Esophagus muscularis mucosa (tissue), 4 donors: ENCODE measurements at regions not wholly inside any gene's neighbourhood (a gene's known extent, or its start where the extent isn't known, plus 50 kb on each side); places are given as distances from the start of the nearest gene placed in this dataset.
"Not testable (repeated sequence)": the region's sequence is repeated elsewhere in the genome, so short reads cannot be mapped to it uniquely, and the experiment has no call there.

ENCODE experiments used
- DNase-seq: peaks from one replicate; pipeline ENCODE4 v3.0.0-alpha.2; 2017; ENCODE audit errors: extremely low spot score
- H3K27ac ChIP-seq, 4 donors: fragments of 200-600 bp; sonication (generic); replicated peaks in 1 of 4; 1 replicate in 3 of 4; 2 replicates in 1 of 4; pipeline ENCODE4 v1.5.1; 2016 to 2019; ENCODE audit warnings: mild to moderate bottlenecking in 1 of 4
- H3K27me3 ChIP-seq, 4 donors: fragments of 200-600 bp; sonication (generic); one replicate each; pipeline versions ENCODE4 v1.5.1 to v1.6.0; 2016 to 2019
- H3K36me3 ChIP-seq, 4 donors: fragments of 200-600 bp; sonication (generic); one replicate each; pipeline ENCODE4 v1.5.1; 2016 to 2019
- H3K4me1 ChIP-seq, 4 donors: fragments of 200-600 bp; sonication (generic); one replicate each; pipeline ENCODE4 v1.5.1; 2016 to 2019
- H3K4me3 ChIP-seq, 4 donors: fragments of 200-600 bp; sonication (generic); 1 replicate in 2 of 4; 2 replicates in 2 of 4; pipeline ENCODE4 v1.5.1; 2016 to 2019; ENCODE audit warnings: mild to moderate bottlenecking in 4 of 4, moderate library complexity in 1 of 4
- H3K9me3 ChIP-seq, 4 donors: fragments of 200-600 bp; sonication (generic); 1 replicate in 3 of 4; 2 replicates in 1 of 4; pipeline ENCODE4 v1.5.1; 2016 to 2019
- WGBS: methylation state at CpG from one replicate; pipeline ENCODE4 v1.1.5; 2018; 5-methylcytosine and 5-hydroxymethylcytosine counted together
- intact Hi-C: fragments of 100-400 bp; cut with DNase I; formaldehyde crosslinking; loops from one replicate; pipeline ENCODE4 v1.15.1; 2023

DNA sequence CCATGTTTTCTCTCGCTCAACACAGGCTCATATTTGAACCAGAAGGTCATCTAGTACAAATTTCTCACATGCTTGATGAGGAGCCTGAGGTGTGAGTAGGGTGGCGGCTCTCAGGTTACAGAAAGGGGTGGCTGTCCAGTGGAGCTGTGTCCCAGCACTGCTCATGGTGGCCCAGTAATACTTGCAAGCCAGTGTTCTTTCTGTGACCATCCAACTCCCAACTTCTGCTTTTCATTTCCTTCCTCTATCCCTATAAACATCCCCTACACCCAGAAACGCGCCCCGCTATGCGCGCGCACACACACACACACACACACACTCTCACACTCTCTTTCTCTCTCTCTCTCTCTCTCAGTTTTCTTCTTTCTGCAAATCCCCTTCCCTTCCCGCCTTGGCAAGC, 196.3 kb downstream of the TP53TG3F start:
- DNase-seq, H3K27ac ChIP-seq, intact Hi-C loops, H3K36me3 ChIP-seq, H3K27me3 ChIP-seq, H3K9me3 ChIP-seq, H3K4me1 ChIP-seq, H3K4me3 ChIP-seq: not testable (repeated sequence)
- WGBS: 65% methylated on average over 8 of the region's 9 CpGs

DNA sequence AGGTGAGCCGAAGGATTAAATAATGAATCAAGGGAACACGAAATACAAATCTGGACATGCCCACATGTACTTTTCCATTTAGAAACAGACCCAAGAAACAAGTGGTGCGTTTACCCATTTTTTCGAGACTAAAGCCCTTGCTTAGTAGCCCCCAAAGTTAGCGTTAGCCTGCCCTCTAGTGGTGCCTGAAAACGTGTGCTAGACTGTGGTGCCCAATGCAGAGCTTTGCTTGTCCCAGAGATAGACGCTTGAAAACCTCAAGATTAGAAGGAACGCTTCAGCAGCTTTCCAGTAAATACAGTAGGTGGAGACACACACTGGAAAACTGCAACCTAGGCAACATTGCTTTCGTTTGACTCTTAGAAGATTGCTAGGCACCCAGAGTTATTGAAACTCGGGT, 197.0 kb downstream of the TP53TG3F start:
- H3K36me3 ChIP-seq, intact Hi-C loops, H3K9me3 ChIP-seq, H3K4me3 ChIP-seq, H3K27me3 ChIP-seq, H3K27ac ChIP-seq, H3K4me1 ChIP-seq, DNase-seq: not testable (repeated sequence)
- no CpG with 5 or more reads among the region's 10 CpGs for WGBS

DNA sequence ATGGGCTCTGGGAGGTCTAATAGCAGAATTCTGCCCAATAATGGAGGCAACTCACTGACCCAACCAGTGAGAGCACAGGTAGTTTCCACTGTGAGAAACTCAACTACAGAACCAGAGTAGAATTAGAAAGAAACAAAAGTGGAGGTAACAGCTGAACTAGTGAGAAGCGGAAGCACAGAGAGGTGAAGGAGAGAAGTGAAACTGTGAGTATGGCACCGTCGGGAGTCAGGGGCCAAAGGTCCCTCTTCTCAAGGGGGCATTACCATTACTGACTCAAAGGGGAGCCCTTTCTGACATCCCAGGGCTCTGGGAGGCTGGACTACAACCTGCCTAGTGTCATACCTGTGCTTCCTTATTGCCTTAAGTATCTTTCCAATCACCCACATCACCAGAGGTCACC, 198.3 kb downstream of the TP53TG3F start:
- intact Hi-C loops, H3K4me1 ChIP-seq, H3K9me3 ChIP-seq, H3K27ac ChIP-seq, H3K4me3 ChIP-seq, H3K27me3 ChIP-seq, DNase-seq, H3K36me3 ChIP-seq: not testable (repeated sequence)
- WGBS: no CpG with 5 or more reads among the region's 3 CpGs

DNA sequence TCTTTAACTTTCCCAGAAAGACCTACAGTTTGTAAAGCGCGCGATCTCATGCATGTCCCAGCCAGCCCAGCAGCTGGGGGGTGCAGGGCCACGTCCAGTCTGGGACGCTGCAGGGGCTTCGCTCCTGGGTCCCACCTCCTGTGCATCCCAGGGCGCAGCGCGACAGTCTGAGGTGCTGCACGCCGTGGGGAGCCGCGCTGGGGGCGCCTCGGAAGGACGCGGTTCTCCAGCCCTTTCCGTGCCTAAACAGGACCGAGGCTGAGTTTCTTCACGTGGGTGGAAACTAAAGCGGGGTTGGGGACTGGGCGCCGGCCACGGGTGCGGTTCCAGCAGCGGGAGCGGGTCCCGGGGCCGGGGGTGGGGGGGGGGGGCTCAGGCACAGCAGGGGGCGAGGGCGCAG, 221.4 kb downstream of the TP53TG3F start:
- H3K9me3 ChIP-seq, H3K27me3 ChIP-seq, H3K4me3 ChIP-seq, H3K27ac ChIP-seq, H3K4me1 ChIP-seq, DNase-seq, H3K36me3 ChIP-seq, intact Hi-C loops: not testable (repeated sequence)
- 45% methylated on average over 14 of the region's 31 CpGs for WGBS

DNA sequence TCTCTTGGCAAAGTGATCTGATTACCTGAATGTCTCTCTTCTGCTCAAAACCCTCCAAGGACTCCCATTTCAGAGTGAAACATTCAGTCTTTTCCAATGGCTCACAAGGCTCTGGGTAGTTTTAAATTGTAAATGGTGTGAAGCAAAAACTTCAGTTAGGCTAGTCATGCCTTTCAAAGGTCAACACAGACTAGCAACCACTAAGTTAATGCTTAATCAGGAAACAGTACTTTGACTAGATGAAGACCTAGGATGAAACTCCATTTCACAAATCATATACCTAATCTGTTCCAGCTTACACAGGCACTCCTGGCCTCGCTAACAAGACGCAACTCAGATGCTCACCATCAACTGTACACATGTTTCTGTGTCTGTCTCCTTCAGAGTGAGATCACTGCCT, 240.9 kb downstream of the TP53TG3F start:
- H3K9me3 ChIP-seq, H3K36me3 ChIP-seq, H3K4me3 ChIP-seq, H3K27ac ChIP-seq, H3K4me1 ChIP-seq, H3K27me3 ChIP-seq, DNase-seq, intact Hi-C loops: not testable (repeated sequence)
- 76% methylated on average over 2 of the region's 2 CpGs for WGBS

DNA sequence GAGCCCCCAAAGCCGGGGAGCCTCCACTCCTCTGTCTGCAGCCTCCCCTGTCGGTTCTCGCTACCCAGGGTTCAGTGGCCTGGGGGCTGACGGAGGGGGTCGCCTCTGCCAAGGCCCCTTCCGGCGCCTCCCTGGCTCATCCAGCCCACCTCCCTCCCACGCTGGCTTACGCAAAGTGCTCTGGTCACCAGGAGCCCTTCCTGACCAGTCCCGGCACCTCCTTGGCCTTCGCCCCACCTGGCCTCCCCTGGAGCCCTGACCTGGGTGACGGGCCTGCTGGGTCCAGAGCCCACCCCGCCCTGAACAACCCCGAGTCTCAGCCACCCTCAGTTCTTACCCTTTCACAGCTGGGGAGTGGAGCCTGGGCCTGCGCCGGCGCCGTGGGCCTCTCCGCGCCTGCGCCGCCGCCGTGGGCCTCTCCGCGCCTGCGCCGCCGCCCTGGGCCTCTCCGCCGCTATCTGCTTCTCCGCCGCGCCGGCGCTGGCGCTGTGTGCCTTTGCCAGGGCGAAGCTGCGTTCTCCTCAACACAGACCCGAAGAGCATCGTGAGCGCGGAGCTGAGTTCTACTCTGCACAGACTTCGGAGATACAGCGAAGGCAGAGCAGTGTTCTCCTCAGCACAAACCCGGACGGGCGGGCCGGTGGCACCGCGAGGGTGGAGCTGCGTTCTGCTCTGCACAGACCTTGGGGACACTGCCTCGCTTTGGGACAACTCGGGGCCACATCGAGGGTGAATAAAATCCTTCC, 247.6 kb downstream of the TP53TG3F start:
- DNase-seq, H3K36me3 ChIP-seq, H3K4me1 ChIP-seq, H3K9me3 ChIP-seq, H3K27me3 ChIP-seq, intact Hi-C loops, H3K4me3 ChIP-seq, H3K27ac ChIP-seq: not testable (repeated sequence)
- 69% methylated on average over 39 of the region's 55 CpGs for WGBS

DNA sequence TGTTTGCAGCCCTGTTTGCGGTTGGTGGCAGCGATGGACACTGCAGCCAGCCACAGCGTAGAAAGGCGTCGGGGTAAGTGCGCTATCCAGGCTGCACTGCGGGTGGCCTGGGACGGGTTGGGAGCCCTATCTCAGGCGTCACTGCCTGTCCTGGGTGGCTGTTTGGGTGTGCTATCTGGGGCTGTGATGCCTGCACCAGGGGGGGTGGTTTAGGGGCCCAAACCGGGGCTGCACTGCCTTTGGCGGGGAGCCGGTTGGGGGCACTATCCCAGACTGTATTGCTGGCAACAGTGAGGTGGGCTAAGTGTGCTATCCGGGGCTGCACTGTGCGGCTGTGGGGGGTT, 248.2 kb downstream of the TP53TG3F start:
- DNase-seq, H3K4me1 ChIP-seq, H3K4me3 ChIP-seq, H3K27ac ChIP-seq, H3K9me3 ChIP-seq, intact Hi-C loops, H3K36me3 ChIP-seq, H3K27me3 ChIP-seq: not testable (repeated sequence)
- 69% methylated on average over 11 of the region's 14 CpGs for WGBS

DNA sequence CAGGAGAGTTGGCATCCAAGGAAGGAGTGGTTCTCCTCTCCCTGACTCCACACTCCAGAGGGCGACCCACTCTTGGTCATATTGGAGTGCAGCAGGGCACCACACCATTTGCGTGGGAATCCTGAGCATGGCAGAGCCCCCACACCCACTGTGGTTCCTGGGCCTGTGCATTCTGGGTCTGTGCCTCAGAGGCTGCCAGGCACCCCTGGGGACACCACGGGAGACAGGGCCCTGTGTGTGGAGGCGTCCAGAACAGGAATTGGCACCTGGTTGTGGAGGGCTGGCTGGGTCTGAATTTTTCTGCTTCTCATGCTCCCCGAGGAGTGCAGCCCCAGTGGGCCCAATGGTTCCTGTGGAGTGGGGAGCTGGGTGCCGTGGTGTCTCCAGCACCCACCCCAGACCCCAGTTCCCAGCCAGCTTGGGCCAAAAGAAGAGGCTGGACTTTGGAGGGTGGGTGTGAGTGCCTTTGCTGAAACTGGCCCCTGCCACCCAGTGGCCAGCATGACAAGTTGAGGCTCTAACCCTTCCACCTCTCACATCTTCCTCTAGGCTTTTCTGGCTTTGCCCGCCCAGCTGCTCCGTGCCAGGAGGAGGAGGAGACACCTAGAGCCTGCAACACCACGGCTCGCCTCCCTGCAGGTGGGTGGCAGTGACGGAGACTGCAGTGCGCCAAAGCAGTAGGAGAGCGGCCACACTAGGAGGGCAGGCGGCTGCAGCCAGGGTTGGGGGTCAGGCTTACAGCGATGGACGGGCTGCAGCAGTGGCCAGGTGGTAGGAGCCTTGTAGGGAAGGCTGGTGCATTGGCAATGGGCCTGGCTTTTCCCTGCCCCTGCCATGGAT, 250.7 kb downstream of the TP53TG3F start:
- H3K27me3 ChIP-seq, H3K27ac ChIP-seq, intact Hi-C loops, DNase-seq, H3K4me1 ChIP-seq, H3K4me3 ChIP-seq, H3K36me3 ChIP-seq, H3K9me3 ChIP-seq: not testable (repeated sequence)
- 100% methylated on average over 5 of the region's 16 CpGs for WGBS

DNA sequence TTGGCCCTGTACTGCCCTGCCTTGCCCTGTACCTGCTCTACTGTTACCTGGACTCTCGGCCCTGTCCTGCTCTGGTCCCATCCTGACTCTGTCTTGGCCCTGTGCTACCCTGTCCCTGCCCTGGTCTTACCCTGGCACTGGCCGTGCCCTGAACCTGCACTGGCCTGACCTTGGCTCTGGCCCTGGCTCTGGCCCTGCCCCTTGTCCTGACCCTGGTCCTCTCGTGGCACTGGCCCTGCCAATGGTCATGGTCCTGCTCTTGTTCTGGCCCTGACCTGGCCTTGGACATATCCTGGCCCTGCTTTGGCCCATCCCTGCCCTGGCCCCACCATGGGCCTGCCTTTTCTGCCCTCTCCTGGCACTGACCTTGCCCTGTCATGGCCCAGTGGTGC, 251.3 kb downstream of the TP53TG3F start:
- H3K4me1 ChIP-seq, H3K27me3 ChIP-seq, H3K4me3 ChIP-seq, intact Hi-C loops, DNase-seq, H3K36me3 ChIP-seq, H3K9me3 ChIP-seq, H3K27ac ChIP-seq: not testable (repeated sequence)
- 100% methylated on average over 1 of the region's 3 CpGs for WGBS

DNA sequence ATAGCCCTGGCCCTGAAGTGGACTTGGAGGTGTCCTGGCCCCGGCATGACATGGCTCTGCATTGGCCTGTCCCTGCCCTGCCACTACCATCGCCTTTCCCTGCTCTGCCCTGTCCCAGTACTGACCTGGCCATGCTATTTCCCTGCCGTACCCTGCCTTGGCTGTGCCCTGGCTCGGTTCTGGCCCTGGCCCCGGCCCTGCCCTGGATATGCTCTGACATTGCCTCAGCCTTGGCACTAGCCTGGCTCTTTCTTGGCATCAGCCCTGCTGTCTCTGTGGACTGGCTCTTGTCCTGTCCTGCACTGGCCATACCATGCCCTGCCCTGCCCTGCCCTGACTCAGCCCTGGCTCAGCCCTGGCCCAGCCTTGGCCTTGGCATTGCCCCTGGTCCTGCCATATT, 252.2 kb downstream of the TP53TG3F start:
- H3K36me3 ChIP-seq, intact Hi-C loops, H3K4me1 ChIP-seq, H3K27me3 ChIP-seq, H3K4me3 ChIP-seq, DNase-seq, H3K27ac ChIP-seq, H3K9me3 ChIP-seq: not testable (repeated sequence)
- WGBS: 74% methylated on average over 5 of the region's 5 CpGs

DNA sequence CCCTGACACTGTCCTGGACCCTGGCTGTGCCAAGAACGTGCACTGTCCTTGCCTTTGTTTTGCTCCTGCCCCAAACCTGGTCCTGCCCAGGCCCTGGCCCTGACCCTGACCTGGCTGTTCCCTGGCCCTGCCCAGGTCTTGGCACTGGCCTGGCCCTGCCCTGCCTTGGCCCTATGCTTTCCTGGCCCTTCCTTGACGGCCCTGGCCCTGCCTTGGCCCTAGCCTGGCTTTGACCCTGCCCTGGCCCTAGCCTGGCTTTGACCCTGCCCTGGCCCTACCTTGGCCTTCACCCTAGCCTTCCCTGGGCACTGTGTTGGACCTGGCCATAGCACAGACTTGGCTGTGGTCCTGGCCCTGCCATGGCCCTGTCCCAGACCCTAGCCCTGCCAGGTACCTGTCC, 252.9 kb downstream of the TP53TG3F start:
- no CpG with 5 or more reads among the region's 2 CpGs for WGBS
- H3K4me1 ChIP-seq, DNase-seq, H3K4me3 ChIP-seq, intact Hi-C loops, H3K36me3 ChIP-seq, H3K27ac ChIP-seq, H3K9me3 ChIP-seq, H3K27me3 ChIP-seq: not testable (repeated sequence)

DNA sequence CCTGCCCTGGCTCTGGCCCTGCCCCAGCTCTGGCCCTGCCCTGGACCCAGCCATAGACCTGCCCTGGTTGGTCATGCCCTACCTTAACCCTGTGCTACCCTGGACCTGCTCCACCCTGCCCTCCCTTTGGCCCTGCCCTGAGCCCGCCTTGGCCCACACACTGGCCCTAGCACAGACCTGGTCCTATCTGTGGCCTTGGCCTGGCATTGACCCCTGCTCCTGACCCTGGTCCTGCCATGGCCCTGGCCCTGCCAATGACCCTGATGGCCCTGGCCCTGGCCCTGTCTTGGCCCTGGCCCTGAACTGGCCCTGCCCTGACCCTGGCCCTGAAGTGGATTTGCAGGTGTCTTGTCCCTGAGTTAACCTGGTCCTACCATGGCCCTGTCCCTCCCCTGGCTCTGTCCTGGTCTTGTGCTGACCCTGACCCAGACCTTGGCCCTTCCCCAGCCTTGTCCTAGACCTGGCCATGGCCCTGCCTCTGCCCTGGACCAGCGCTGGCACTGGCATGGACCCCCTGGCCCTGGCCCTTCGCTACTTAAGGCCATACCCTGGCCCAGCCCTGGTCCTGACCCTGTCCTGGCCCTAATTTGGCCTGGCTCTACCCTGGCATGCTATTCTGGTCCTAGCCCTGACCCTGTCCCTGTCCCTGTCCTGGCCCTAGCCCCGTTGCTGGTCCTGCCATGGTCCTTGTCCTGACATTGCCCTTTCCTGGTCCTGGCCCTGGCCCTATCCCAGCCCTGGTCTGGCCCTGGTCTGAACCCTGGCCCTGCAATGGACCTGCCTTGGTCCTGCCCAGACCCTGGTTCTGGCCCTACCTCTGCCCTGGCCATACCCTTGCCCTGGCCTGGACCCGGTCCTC, 253.7 kb downstream of the TP53TG3F start:
- H3K27me3 ChIP-seq, intact Hi-C loops, H3K4me1 ChIP-seq, DNase-seq, H3K27ac ChIP-seq, H3K36me3 ChIP-seq, H3K4me3 ChIP-seq, H3K9me3 ChIP-seq: not testable (repeated sequence)
- 85% methylated on average over 5 of the region's 5 CpGs for WGBS
